ENCODE measurements at regions not wholly inside any gene's neighbourhood (a gene's known extent, or its start where the extent isn't known, plus 50 kb on each side); places are given as distances from the start of the nearest gene placed in this dataset.

DNA sequence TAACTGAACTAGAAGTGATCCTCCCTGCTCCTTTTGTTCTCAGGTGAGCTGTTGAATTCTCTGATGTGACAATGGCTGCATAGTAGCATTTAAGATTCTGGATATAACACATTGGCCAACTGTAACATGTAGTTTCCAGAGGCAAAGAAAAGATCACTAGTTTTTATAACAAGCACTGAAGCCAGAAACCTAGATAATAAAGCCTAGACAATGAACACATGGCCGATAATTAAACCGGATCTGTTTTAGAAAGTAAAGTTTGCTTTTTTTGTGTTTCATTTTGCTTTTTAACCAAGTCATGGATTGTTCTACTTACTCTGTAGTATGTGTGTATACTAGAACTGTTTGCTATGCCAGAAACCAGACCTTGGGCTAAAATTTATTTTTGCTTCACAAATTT, 225.5 kb upstream of the KLHL1 start:
- CTCF ChIA-PET: no interaction called here
- POLR2A ChIA-PET: no interaction called here
- no peak for TF ChIP-seq CTCF (IDR thresholded peaks at IDR 0.05; ENCODE audit: control extremely low read depth, extremely low read depth, low read depth, missing control alignments)
- no peak for DNase-seq (ENCODE audit: extremely low spot score)

DNA sequence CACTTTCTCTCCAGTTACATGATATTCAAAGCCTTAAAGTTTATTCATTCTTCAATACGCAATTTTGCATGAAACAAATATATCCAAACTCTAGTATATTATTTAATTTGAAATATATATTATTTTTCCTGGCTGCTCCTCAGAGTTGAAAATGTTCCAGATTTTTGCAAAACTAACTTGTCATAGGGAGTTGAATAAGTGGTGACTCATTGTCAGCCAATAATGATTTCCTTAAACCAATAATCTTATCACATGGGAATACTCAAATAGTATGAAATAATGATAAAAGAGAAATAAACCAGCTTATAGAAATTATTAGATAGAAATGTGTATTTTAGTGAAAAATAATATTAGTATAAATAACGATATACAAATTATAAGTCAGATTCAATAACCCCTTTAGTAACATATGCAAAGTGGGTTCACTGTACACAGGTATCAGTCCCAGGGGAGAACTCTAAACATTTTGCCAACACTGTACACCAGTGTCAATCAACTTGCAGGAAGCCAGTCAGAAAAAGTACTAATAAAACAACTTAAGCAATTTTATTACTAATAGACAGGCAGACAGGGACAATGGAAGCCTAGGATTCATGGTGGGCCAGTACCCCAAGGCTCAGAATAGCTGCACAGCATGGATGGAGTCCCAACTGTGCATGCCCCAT, 222.6 kb upstream of the KLHL1 start:
- TF ChIP-seq CTCF (IDR thresholded peaks at IDR 0.05; ENCODE audit: control extremely low read depth, extremely low read depth, low read depth, missing control alignments): no peak
- POLR2A ChIA-PET: no interaction called here
- DNase-seq (ENCODE audit: extremely low spot score): no peak
- CTCF ChIA-PET: no interaction called here

GRCh38 chr13:70324519-70324918, 216.3 kb upstream of the KLHL1 start:
- POLR2A ChIA-PET: no interaction called here
- DNase-seq (ENCODE audit: extremely low spot score): no peak
- TF ChIP-seq CTCF (IDR thresholded peaks at IDR 0.05; ENCODE audit: control extremely low read depth, extremely low read depth, low read depth, missing control alignments): no peak
- CTCF ChIA-PET: interaction anchor here (1.1 kb wide), 1 partner anchor 13 kb away, joined by 3 read pairs; no protein-coding TSS in a partner anchor

- POLR2A ChIA-PET: no interaction called here
- CTCF ChIA-PET: no interaction called here
- no peak for DNase-seq (ENCODE audit: extremely low spot score)
- no peak for TF ChIP-seq CTCF (IDR thresholded peaks at IDR 0.05; ENCODE audit: control extremely low read depth, extremely low read depth, low read depth, missing control alignments)
These were observed 202.9 kb upstream of the KLHL1 start for GRCh38 chr13:70311191-70311590.

- ChIA-PET POLR2A (no interaction called here), CTCF (no interaction called here)
- no peak for DNase-seq (ENCODE audit: extremely low spot score)
- no peak for TF ChIP-seq CTCF (IDR thresholded peaks at IDR 0.05; ENCODE audit: control extremely low read depth, extremely low read depth, low read depth, missing control alignments)
These were observed 202.3 kb upstream of the KLHL1 start for GRCh38 chr13:70310396-70311119.

- POLR2A ChIA-PET: no interaction called here
- CTCF ChIA-PET: no interaction called here
- no peak for DNase-seq (ENCODE audit: extremely low spot score)
These were observed 189.0 kb upstream of the KLHL1 start for GRCh38 chr13:70297189-70297616.

More at GRCh38 chr13:70297189-70297616, 189.0 kb upstream of the KLHL1 start:
- no peak for TF ChIP-seq CTCF (IDR thresholded peaks at IDR 0.05; ENCODE audit: control extremely low read depth, extremely low read depth, low read depth, missing control alignments)

Measured in GM10248 (cell line).